Erythroblast (primary cell): ENCODE measurements at regions not wholly inside any gene's neighbourhood (a gene's known extent, or its start where the extent isn't known, plus 50 kb on each side); places are given as distances from the start of the nearest gene placed in this dataset.
"Not testable (repeated sequence)": the region's sequence is repeated elsewhere in the genome, so short reads cannot be mapped to it uniquely, and the experiment has no call there.

ENCODE experiments used
- DNase-seq, 2 experiments: peaks; one replicate each; lab custom pipeline; 2025; lab: John Stamatoyannopoulos, UW
- GATA1 ChIP-seq: IDR thresholded peaks from 2 replicates; pipeline ENCODE4 v1.6.1; 2011; ENCODE audit warnings: low read depth, mild to moderate bottlenecking, control low read depth, low read length, moderate library complexity
- POLR2A ChIP-seq: IDR thresholded peaks from 2 replicates; pipeline ENCODE4 v1.6.1; 2011; ENCODE audit warnings: mild to moderate bottlenecking, low read length

DNA sequence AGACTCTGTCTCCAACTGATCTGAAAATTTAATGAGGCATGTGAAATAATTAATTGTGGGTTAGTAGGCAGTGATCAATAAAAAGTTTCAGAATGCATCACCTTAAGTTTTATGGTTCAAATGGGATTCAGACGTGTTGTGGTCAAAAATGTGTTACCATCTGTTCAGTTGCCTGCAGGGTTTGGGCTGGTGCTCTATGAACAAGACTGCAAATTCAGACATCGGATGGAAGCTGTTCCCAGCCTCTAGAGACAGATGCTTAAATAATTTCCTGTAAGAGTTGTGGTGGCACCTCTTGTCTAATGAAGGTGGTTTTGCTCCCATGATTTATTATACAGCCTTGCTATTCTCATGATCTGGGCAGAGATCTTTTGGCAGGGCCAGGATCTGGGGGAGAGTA is 113.6 kb downstream of the VCY start:
- TF ChIP-seq GATA1 = no peak
- TF ChIP-seq POLR2A = no peak
- peak in 1 of 2 experiments; percentile 2 for DNase-seq

DNA sequence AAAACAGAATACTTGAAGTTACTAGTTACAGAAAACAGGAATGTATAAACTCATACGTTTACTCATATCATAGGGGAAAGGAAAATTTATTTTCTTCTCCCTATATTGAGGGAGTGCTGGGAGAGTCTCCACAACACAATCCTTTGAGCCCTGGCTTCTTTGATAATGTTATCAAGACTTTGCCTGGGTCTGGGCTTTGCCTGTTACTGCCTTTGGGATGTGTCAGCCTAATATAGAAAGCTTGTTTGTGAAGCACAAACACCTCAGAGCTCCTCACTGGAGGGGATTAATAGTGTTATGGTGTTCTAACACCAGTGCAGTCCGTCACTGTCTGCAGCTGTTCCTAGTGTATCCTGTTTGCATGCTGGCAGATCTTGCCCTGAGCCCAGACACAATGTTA is 107.8 kb downstream of the VCY start:
- peak; percentile 19 to 52 for DNase-seq
- TF ChIP-seq GATA1 (no peak), POLR2A (no peak)

DNA sequence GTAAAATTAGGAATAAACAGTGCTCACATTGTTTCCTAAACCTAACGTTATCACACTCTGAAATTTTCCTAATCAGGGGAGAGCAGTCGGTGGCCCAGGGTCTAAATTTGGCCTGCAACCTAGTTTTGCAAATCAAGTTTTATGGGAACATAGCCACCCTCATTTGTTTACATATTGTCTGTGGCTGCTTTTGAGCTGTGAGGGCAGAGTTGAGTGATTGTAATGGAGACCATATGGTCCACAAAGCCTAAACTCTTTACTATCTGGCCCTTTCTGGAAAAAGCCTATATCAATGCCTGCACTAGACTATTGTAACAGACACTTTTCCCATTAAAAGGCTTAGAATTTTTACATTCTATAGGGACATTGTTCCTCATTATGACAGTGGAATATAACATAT is 105.2 kb downstream of the VCY start:
- DNase-seq = peak; percentile 32 to 57
- TF ChIP-seq POLR2A (no peak), GATA1 (no peak)

DNA sequence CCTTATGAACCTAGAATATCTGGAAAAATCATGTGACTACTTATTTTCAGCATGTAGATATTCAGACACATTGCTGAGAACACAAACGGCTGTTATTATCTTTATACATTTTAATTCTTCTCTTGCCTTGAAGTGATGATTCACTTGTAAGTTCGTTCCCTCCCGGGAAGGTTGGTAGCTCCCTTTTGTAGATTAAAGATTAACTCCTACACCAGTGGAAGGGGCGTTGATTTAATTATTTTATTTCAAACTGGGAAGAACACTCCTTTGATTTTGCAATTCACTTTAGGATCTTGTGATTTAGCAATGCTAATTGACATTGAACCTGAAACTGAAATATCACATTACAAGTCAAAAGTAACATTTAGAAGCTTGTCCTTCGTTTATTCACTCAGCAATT is 103.4 kb downstream of the VCY start:
- TF ChIP-seq GATA1 = no peak
- TF ChIP-seq POLR2A = no peak
- DNase-seq = no peak

DNA sequence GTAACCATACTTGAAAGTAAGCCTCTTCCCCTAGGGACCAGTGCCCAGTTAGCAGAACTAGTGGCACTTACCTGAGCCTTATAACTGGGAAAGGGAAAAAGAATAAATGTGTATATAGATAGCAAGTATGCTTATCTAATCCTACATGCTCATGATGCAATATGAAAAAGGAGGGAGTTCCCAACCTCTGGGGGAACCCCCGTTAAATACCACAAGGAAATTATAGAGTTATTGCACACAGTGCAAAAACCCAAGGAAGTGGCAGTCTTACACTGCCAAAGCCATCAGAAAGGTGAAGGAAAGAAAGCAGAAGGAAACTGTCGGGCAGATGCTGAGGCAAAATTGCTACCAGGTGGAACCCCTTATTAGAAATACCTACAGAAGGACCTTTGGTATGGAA is 92.2 kb downstream of the VCY start:
- DNase-seq = peak in 1 of 2 experiments; percentile 0

DNA sequence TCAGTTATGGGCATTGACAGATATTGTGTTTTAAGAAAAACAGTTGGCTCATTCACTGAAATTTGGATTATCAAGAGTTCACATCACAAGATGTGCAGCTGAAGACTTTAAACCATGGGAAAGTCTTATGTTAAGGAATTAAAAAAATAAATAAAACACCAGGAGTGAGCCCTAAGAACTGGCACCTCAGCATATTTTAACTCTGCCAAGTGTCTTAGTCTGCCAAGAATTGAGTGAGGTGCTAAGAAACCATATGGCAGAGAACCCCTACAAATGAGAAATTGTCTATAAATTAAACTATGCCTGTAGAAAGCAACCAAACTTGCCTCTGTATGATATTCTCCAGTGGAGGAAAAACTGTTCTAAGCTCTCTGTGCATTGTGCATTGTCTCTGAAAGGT is 78.5 kb downstream of the VCY start:
- no peak for DNase-seq
- no peak for TF ChIP-seq GATA1
- TF ChIP-seq POLR2A = no peak

DNA sequence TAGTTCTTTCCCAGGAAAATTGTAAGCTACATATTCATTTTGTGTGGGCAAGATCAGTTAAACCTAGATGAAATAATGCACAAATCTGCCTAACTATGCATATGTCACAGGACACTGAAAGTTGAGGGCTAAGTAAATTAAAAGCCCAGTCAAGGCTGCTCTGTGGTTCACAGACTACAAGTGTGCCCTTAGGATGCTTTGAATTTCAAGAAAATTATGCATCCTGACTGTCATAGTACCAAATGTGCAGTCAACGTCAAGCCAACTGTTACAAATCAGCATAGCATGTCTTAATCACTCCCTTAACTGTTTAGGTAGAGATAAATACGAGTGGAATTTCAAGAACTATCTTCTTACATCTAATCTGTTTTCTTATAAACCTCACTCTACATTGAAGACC is 55.8 kb downstream of the VCY start:
- not testable (repeated sequence) for DNase-seq
